Neural progenitor cell (in vitro differentiated cells): ENCODE measurements at regions not wholly inside any gene's neighbourhood (a gene's known extent, or its start where the extent isn't known, plus 50 kb on each side); places are given as distances from the start of the nearest gene placed in this dataset. TPM values are rescaled to one million over a fixed set of nuclear protein-coding genes. Genes with fewer than 3 reads are reported as not detected.
"Not testable (repeated sequence)": the region's sequence is repeated elsewhere in the genome, so short reads cannot be mapped to it uniquely, and the experiment has no call there.

Experiments
- DNase-seq: peaks from one replicate; pipeline ENCODE4 v3.0.0-alpha.2; 2016; ENCODE audit warnings: low spot score
- H2AFZ ChIP-seq: fragments of 200-600 bp; sonication (generic); replicated peaks from 2 replicates; pipeline ENCODE4 v1.6.1; 2016; ENCODE audit warnings: antibody characterized with exemption
- H3F3A ChIP-seq: fragments of 200-600 bp; sonication (generic); 2 replicates; pipeline ENCODE4 v1.6.1; 2016; ENCODE audit warnings: antibody characterized with exemption, low read depth
- H3K27ac ChIP-seq: fragments of 200-600 bp; sonication (generic); 2 replicates; pipeline ENCODE4 v1.5.1; 2016; ENCODE audit warnings: mild to moderate bottlenecking
- H3K27me3 ChIP-seq: fragments of 200-600 bp; sonication (generic); 2 replicates; pipeline ENCODE4 v1.6.1; 2016; ENCODE audit warnings: mild to moderate bottlenecking, moderate library complexity
- H3K36me3 ChIP-seq: fragments of 200-600 bp; sonication (generic); 2 replicates; pipeline ENCODE4 v1.5.1; 2016
- H3K4me1 ChIP-seq: fragments of 200-600 bp; sonication (generic); 2 replicates; pipeline ENCODE4 v1.6.1; 2016; ENCODE audit warnings: mixed run types
- H3K4me2 ChIP-seq: fragments of 200-600 bp; sonication (generic); 2 replicates; pipeline ENCODE4 v1.6.1; 2016
- H3K4me3 ChIP-seq: fragments of 200-600 bp; sonication (generic); 2 replicates; pipeline ENCODE4 v1.5.1; 2016
- H3K79me2 ChIP-seq: fragments of 200-600 bp; sonication (generic); 2 replicates; pipeline ENCODE4 v1.6.1; 2016; ENCODE audit warnings: low read depth
- H3K9ac ChIP-seq: fragments of 200-600 bp; sonication (generic); 2 replicates; pipeline ENCODE4 v1.6.1; 2016
- H3K9me3 ChIP-seq: fragments of 200-600 bp; sonication (generic); 2 replicates; pipeline ENCODE4 v1.5.1; 2016; ENCODE audit warnings: low read depth
- H4K20me1 ChIP-seq: fragments of 200-600 bp; sonication (generic); 2 replicates; pipeline ENCODE4 v1.6.1; 2016; ENCODE audit warnings: low read depth
- H3K27ac Mint-ChIP-seq: 3 replicates; pipeline ENCODE4 v1.8.0; 2021; ENCODE audit warnings: mixed read lengths
- H3K27me3 Mint-ChIP-seq: 2 replicates; pipeline ENCODE4 v1.8.0; 2022; ENCODE audit warnings: low read depth, mild to moderate bottlenecking, inconsistent platforms, moderate library complexity, mixed read lengths; ENCODE audit not compliant: insufficient read depth
- H3K36me3 Mint-ChIP-seq: 3 replicates; pipeline ENCODE4 v1.8.0; 2021; ENCODE audit warnings: mixed read lengths
- H3K4me1 Mint-ChIP-seq: 3 replicates; pipeline ENCODE4 v1.8.0; 2021; ENCODE audit warnings: mixed read lengths
- H3K4me3 Mint-ChIP-seq: 3 replicates; pipeline ENCODE4 v1.8.0; 2021; ENCODE audit warnings: mild to moderate bottlenecking, moderate library complexity, mixed read lengths
- H3K9me3 Mint-ChIP-seq: 3 replicates; pipeline ENCODE4 v1.8.0; 2020; ENCODE audit warnings: mixed read lengths
- microRNA-seq: library from miRNA; unstranded; fragments of <30 nt; microRNA quantifications from one replicate; pipeline ENCODE4, GENCODE V29; 2016
- small RNA-seq: library from RNA; depleted of rRNA; stranded (forward); fragments of <200 nt; gene quantifications from one replicate; pipeline ENCODE3, GENCODE V24; 2015

DNA sequence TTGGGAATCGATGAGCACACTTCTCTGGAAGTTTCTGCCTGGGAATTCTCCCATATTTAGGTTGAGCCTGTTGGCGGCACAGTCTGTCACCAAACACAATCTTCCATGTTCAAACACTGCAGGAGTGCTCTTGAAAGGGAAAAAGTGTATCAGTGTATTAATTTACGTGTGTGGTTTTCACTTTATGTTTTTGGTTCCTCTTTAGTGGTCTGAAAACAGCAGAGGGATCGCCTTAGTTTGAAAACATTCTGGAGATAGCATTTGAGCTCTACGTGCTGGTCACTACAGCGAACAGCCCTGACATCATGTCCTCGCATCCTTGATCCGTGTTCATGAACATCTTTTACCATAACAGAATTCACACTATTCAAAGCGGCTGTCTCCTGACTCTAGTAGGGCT, 57.3 kb upstream of the MTLN start:
- H3K36me3 Mint-ChIP-seq, H2AFZ ChIP-seq, H3K4me3 Mint-ChIP-seq, H4K20me1 ChIP-seq, H3K79me2 ChIP-seq, H3K4me3 ChIP-seq, H3K27ac Mint-ChIP-seq, H3K9me3 ChIP-seq, H3K4me1 ChIP-seq, H3K27me3 ChIP-seq, H3K9me3 Mint-ChIP-seq, H3F3A ChIP-seq, H3K27ac ChIP-seq, H3K4me2 ChIP-seq, H3K9ac ChIP-seq, H3K4me1 Mint-ChIP-seq, H3K36me3 ChIP-seq, H3K27me3 Mint-ChIP-seq, DNase-seq: not testable (repeated sequence)

DNA sequence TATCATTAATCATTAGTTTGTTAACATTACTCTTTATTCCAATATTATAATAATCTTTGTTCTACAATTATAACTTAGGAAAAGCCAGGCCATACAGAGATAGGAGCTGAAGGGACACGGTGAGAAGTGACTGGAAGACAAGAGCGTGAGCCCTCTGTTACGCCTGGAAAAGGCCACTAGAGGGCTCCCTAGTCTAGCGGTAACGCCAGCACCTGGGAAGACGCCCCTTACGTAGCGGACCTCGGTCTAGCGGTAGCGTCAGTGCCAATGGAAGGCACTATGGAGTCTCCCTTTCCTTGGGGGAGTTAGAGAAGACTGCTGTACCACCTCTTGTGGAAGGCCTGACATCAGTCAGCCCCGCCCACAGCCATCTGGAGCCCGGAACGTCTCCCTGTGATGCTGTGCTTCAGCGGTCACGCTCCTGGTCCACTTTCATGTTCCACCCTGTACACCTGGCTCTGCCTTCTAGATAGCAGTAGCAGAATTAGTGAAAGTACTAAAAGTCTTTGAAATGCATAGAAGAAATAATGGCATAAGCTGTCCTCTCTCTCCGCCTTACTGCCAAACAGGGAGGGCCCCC, 55.6 kb upstream of the MTLN start:
- not testable (repeated sequence) for H3K4me1 Mint-ChIP-seq, H3K4me3 ChIP-seq, H3K27ac Mint-ChIP-seq, H3K27me3 ChIP-seq, H3K4me2 ChIP-seq, H3K79me2 ChIP-seq, H3K36me3 ChIP-seq, H3K4me1 ChIP-seq, H3K4me3 Mint-ChIP-seq, DNase-seq, H3F3A ChIP-seq, H3K9me3 ChIP-seq, H4K20me1 ChIP-seq, H3K9me3 Mint-ChIP-seq, H3K9ac ChIP-seq, H3K36me3 Mint-ChIP-seq, H2AFZ ChIP-seq, H3K27ac ChIP-seq, H3K27me3 Mint-ChIP-seq

DNA sequence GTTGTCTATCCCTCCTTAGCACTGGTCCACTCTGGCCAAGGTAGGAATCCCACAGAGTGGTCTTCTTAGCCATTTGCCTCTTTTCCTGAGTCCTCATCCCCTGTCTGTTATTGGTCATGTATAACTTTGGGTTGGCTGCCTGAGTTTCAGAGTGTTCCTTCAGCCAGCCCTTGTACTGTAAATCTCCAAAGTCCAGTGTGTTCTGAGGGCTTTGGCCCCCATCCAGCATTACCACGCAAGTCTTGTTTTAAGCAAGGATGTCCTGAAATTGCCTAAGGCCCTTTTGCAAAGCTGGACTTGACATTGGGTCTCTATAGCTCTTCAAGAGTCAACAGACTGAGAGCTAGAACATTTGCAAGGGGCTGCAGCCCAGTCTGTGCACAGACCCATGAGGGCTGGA, 52.5 kb upstream of the MTLN start:
- H3K27ac ChIP-seq, H3K4me3 ChIP-seq, H3K36me3 ChIP-seq, H3K9ac ChIP-seq, H3K4me1 Mint-ChIP-seq, H3K27ac Mint-ChIP-seq, H3K79me2 ChIP-seq, H3K4me3 Mint-ChIP-seq, H3K9me3 ChIP-seq, H4K20me1 ChIP-seq, H3K4me2 ChIP-seq, H2AFZ ChIP-seq, H3F3A ChIP-seq, H3K27me3 ChIP-seq, H3K4me1 ChIP-seq, H3K36me3 Mint-ChIP-seq, H3K9me3 Mint-ChIP-seq, H3K27me3 Mint-ChIP-seq, DNase-seq: not testable (repeated sequence)

DNA sequence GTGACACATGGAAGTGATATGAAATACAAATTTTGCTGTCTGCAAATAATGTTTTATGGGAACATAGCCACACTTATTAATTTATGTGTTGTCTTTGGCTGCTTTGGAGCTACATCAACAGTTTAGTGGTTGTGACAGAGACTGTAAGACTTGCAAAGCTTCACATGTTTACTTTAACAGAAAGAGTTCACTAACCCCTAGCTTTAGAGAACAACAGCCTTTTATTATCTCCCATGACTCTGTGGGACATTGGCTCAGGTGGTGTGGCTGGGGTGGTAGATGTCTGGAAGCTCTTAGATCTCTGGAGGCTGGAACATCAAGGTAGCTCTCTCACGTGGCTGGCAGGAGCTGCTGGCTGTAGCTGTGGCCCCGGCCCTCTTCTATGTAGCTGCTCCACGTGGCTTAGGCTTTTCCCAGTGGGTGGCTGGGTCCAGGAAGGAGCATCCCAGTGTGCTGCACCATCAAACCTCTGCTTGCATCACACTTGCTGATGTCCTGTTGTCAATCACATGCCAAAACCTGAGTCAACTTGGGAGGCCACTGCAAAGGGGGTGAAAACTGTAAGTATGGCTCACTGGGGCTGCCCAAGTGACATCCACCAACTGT, 51.8 kb upstream of the MTLN start:
- not testable (repeated sequence) for H3K27me3 Mint-ChIP-seq, H3K9ac ChIP-seq, H3K4me3 Mint-ChIP-seq, H3K4me1 ChIP-seq, H2AFZ ChIP-seq, H3K27me3 ChIP-seq, H3K9me3 ChIP-seq, H3K27ac Mint-ChIP-seq, H3K9me3 Mint-ChIP-seq, H3K4me1 Mint-ChIP-seq, H4K20me1 ChIP-seq, H3F3A ChIP-seq, H3K79me2 ChIP-seq, H3K4me3 ChIP-seq, H3K36me3 Mint-ChIP-seq, DNase-seq, H3K27ac ChIP-seq, H3K4me2 ChIP-seq, H3K36me3 ChIP-seq

DNA sequence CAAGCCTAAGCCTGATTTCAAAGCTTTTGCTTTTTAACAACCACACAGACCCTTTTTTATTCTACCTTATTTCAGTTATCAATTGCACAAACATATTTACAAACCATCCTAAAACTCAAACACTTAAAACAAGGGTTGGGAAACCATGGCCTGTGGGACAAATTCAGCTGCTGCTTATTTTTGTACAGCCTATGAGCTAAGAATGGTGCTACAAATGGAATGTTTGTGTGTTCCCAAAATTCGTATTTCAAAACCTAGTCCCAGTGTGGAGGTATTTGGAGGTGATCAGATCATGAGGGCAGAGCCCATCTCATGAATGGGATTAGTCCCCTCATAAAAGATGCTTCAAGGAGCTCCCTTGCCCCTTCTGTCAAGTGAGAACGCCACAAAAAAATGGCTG, 51.1 kb upstream of the MTLN start:
- not testable (repeated sequence) for H3K4me3 Mint-ChIP-seq, H3K36me3 Mint-ChIP-seq, H3K4me1 ChIP-seq, H3K27me3 ChIP-seq, H3K4me2 ChIP-seq, H3K27ac Mint-ChIP-seq, H4K20me1 ChIP-seq, H3K4me3 ChIP-seq, H3K9me3 ChIP-seq, H3K27ac ChIP-seq, H3K27me3 Mint-ChIP-seq, H3K9ac ChIP-seq, H3K79me2 ChIP-seq, H3K36me3 ChIP-seq, DNase-seq, H3F3A ChIP-seq, H2AFZ ChIP-seq, H3K9me3 Mint-ChIP-seq, H3K4me1 Mint-ChIP-seq

Small RNA genes lying in the stretch of these regions (microRNA-seq; reads per million reads assigned to microRNA genes)
- not detected for gene MIR4436B2

Small RNA genes lying in the stretch of these regions (small RNA-seq; reads per million reads assigned to genes)
- not detected for gene MIR4436B2
